ENCODE measurements at regions not wholly inside any gene's neighbourhood (a gene's known extent, or its start where the extent isn't known, plus 50 kb on each side); places are given as distances from the start of the nearest gene placed in this dataset.

GRCh38 chr5:28567048-28567447 is 1528.7 kb upstream of the CDH9 start:
- Histone ChIP-seq H2AFZ (ENCODE audit: low read length) (no peak overlapping the region), H3K79me2 (ENCODE audit: control insufficient read depth, insufficient read depth, low read length) (no peaks in the 10 kb centered on the region), H3K4me2 (ENCODE audit: extremely low read depth, insufficient read depth, low read length) (no peak overlapping the region), H3K9me3 (ENCODE audit: control insufficient read depth, insufficient read depth, low read depth, low read length) (no peaks in the 10 kb centered on the region), H3K27ac (ENCODE audit: insufficient read depth, low read length) (no peak overlapping the region), H3K4me3 (replicated peaks in 1 of 4; ENCODE audit: control extremely low read depth in 1 of 4, insufficient read depth in 1 of 4, low read depth in 3 of 4, low read length in 4 of 4) (no peak overlapping the region), H3K27me3 (ENCODE audit: control insufficient read depth, insufficient read depth, low read length) (no peaks in the 10 kb centered on the region), H3K36me3 (ENCODE audit: control insufficient read depth, insufficient read depth, low read length) (no peaks in the 10 kb centered on the region), H3K4me1 (ENCODE audit: control insufficient read depth, extremely low read depth, insufficient read depth, low read length) (no peaks in the 10 kb centered on the region), H4K20me1 (ENCODE audit: control insufficient read depth, extremely low read depth, insufficient read depth, low read length) (no peaks in the 10 kb centered on the region), H3K9ac (ENCODE audit: insufficient read depth, low read length) (no peak overlapping the region)
- DNase-seq (ENCODE audit: low read depth in 2 of 2), result no peak
- TF ChIP-seq CTCF (conservative IDR thresholded peaks at IDR 0.05 in 1 of 2, IDR thresholded peaks at IDR 0.05 in 1 of 2; ENCODE audit: low read depth in 1 of 2, low read length in 2 of 2), result no peak
- no peak for TF ChIP-seq EZH2 (IDR thresholded peaks at IDR 0.05; ENCODE audit: low read length, missing control alignments)

- Histone ChIP-seq H3K4me2 (ENCODE audit: extremely low read depth, insufficient read depth, low read length) (no peak overlapping the region), H3K9me3 (ENCODE audit: control insufficient read depth, insufficient read depth, low read depth, low read length) (no peaks in the 10 kb centered on the region), H3K27ac (ENCODE audit: insufficient read depth, low read length) (no peak overlapping the region), H3K27me3 (ENCODE audit: control insufficient read depth, insufficient read depth, low read length) (no peaks in the 10 kb centered on the region), H3K36me3 (ENCODE audit: control insufficient read depth, insufficient read depth, low read length) (no peaks in the 10 kb centered on the region), H3K79me2 (ENCODE audit: control insufficient read depth, insufficient read depth, low read length) (no peaks in the 10 kb centered on the region), H3K4me3 (replicated peaks in 1 of 4; ENCODE audit: control extremely low read depth in 1 of 4, insufficient read depth in 1 of 4, low read depth in 3 of 4, low read length in 4 of 4) (no peak overlapping the region), H3K4me1 (ENCODE audit: control insufficient read depth, extremely low read depth, insufficient read depth, low read length) (no peaks in the 10 kb centered on the region), H4K20me1 (ENCODE audit: control insufficient read depth, extremely low read depth, insufficient read depth, low read length) (no peaks in the 10 kb centered on the region), H3K9ac (ENCODE audit: insufficient read depth, low read length) (no peak overlapping the region), H2AFZ (ENCODE audit: low read length) (no peak overlapping the region)
- TF ChIP-seq CTCF (conservative IDR thresholded peaks at IDR 0.05 in 1 of 2, IDR thresholded peaks at IDR 0.05 in 1 of 2; ENCODE audit: low read depth in 1 of 2, low read length in 2 of 2) (no peak), EZH2 (IDR thresholded peaks at IDR 0.05; ENCODE audit: low read length, missing control alignments) (no peak)
- no peak for DNase-seq (ENCODE audit: low read depth in 2 of 2)
Observed at GRCh38 chr5:28561522-28561921, 1523.1 kb upstream of the CDH9 start.

GRCh38 chr5:28558196-28558595 is 1519.8 kb upstream of the CDH9 start:
- H3K27me3 ChIP-seq (ENCODE audit: control insufficient read depth, insufficient read depth, low read length), result no peaks in the 10 kb centered on the region
- no peaks in the 10 kb centered on the region for H3K79me2 ChIP-seq (ENCODE audit: control insufficient read depth, insufficient read depth, low read length)
- no peaks in the 10 kb centered on the region for H3K4me1 ChIP-seq (ENCODE audit: control insufficient read depth, extremely low read depth, insufficient read depth, low read length)
- no peak for DNase-seq (ENCODE audit: low read depth in 2 of 2)
- H3K9me3 ChIP-seq (ENCODE audit: control insufficient read depth, insufficient read depth, low read depth, low read length), result no peaks in the 10 kb centered on the region
- no peak overlapping the region for H2AFZ ChIP-seq (ENCODE audit: low read length)
- no peaks in the 10 kb centered on the region for H4K20me1 ChIP-seq (ENCODE audit: control insufficient read depth, extremely low read depth, insufficient read depth, low read length)
- H3K27ac ChIP-seq (ENCODE audit: insufficient read depth, low read length), result no peak overlapping the region
- no peak overlapping the region for H3K4me3 ChIP-seq (replicated peaks in 1 of 4; ENCODE audit: control extremely low read depth in 1 of 4, insufficient read depth in 1 of 4, low read depth in 3 of 4, low read length in 4 of 4)
- H3K36me3 ChIP-seq (ENCODE audit: control insufficient read depth, insufficient read depth, low read length), result no peaks in the 10 kb centered on the region
- H3K9ac ChIP-seq (ENCODE audit: insufficient read depth, low read length), result no peak overlapping the region
- TF ChIP-seq CTCF (conservative IDR thresholded peaks at IDR 0.05 in 1 of 2, IDR thresholded peaks at IDR 0.05 in 1 of 2; ENCODE audit: low read depth in 1 of 2, low read length in 2 of 2) (no peak), EZH2 (IDR thresholded peaks at IDR 0.05; ENCODE audit: low read length, missing control alignments) (no peak)
- no peak overlapping the region for H3K4me2 ChIP-seq (ENCODE audit: extremely low read depth, insufficient read depth, low read length)

Data from fibroblast of lung (primary cell).